ENCODE measurements at regions not wholly inside any gene's neighbourhood (a gene's known extent, or its start where the extent isn't known, plus 50 kb on each side); places are given as distances from the start of the nearest gene placed in this dataset.

DNA sequence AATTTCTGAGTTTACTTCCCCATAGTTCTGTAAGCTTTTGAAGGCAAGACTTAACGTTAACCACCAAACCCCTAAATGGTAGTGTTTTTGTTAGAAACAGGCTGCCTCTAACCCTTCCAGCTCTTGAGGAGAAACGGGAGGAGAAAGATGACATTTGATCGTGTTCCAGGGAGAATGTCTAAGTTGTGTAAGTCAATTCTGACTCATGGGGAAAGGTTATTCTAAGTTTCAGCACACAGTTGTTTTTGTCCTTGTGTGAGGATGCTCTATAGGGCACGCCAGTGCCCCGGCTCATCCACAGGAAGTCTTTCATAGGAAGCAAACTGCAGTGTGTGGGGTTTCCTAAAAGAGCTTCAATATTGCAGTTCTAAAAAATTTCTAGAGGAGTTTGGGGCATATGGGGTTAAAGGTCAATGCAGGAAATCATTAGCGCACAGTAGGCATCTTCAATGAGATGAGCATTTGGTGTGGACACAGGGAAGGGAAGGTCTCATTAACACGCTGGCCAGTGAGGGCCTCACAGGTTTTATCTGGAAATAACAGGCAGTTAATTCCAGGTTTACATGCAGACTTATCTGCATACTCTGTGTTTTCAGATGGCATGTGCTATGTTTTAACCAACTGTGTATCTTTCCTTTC lies 638.2 kb upstream of the IGFBP3 start:
- no peak for DNase-seq

DNA sequence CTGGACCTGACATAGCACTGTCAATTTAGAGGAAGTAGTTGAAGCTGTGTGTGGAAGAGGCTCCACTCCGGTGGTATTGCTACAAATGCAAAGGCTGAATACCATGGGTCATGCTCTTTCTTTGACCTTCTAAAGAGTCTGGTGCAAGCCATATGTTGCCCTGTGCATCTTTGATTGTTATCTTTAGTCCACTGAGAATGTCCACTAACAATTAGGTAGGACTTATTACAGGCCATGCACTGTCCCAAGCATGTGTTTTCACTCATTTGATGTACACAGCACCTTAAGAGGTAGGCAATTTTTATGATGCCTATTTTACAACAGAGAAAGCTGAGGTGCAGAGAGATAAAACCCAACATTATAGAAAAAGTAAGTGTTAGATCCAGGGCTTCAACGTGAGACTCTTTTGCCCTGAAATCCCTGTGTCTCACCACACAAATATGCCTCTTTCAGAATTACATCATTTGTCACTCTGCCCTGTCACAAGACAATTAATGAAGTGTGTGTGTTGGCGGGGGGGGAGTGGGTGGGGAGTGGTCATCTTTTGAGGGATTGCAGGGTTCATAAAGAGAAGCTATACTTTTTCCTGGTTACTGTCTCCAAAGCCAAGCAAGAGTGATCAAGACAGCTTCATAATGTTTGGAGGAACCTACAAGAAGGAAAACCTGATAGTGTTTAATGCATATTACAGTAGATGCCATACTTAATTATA lies 637.6 kb upstream of the IGFBP3 start:
- DNase-seq, result no peak

- DNase-seq, result no peak
Observed at GRCh38 chr7:46557781-46558180, 636.7 kb upstream of the IGFBP3 start.

GRCh38 chr7:46557295-46557711 lies 636.2 kb upstream of the IGFBP3 start:
- no peak for DNase-seq

- no peak for DNase-seq
Observed at GRCh38 chr7:46554688-46555422, 633.8 kb upstream of the IGFBP3 start.

- no peak for DNase-seq
Observed at GRCh38 chr7:46551603-46552002, 630.5 kb upstream of the IGFBP3 start.

- no peak for DNase-seq
Observed at GRCh38 chr7:46550864-46551263, 629.8 kb upstream of the IGFBP3 start.

DNA sequence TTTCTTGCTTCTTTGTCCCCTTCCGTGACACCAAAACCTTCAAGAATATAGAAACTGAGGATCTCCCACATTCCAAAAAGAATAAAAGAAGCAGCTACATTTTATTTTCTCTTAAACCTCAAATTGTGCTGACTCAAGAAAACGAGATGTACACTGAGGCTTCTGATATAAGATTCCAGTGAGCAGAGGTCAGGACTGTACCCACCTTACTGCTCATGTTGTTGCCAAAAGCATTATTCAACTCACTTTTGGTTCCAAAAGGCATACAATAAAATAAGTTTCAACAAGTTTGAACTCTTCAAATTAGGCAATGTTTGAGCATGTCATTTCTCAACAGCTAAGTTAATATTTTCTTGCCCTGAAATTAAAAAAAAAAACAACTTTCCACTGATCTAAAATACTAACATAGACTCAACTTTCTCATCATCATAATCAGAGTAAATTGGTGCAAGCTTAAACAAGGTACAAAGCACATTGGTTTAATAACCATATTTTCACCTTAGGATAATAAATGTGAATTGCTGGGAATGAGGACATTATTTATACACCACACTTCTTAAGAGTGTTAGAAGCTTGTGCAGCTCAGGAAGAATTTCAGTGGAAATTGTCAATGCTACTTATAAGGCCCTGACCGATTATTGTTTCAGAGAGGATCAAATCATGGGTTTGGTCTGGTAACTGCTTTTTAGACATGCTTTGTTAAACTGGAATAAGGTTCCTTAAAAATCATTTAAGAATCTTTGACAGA lies 629.0 kb upstream of the IGFBP3 start:
- no peak for DNase-seq

DNA sequence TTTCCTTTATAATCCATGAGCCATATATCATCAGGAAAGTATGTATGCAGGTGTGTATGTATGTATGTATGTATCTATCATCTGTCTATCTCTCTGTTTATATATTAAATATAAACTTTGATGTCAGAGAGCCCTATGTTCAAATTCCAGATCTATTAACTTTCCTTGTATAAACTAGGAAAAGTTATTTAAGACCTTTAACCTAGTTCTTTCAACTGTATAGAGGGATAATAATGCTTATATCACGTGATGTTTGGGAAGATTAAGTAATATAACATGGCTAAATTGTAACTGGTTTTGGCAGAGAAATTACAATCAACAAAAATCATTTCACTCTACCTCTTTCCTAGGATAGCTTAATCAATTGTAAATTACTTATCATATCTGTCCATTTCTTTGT lies 628.3 kb upstream of the IGFBP3 start:
- no peak for DNase-seq

DNA sequence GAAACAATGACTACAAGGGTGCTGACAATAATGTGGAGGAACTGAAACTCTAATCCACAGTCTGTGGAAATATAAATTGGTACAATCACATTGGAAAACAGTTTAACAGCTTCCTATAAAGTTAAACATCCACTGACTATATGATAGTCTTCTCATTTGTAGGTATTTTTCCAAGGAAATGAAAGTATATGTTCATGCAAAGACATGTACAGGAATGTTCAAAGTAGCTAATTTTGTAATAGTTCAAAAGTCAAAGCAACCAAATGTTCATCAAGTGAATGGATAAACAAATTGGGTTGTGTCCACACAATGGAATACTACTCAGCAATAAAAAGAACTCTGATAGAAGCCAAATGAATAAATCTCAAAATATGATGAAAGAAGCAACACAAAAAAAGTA lies 626.0 kb upstream of the IGFBP3 start:
- no peak for DNase-seq

- no peak for DNase-seq
Observed at GRCh38 chr7:46545790-46546189, 624.7 kb upstream of the IGFBP3 start.

- DNase-seq, result no peak
Observed at GRCh38 chr7:46544396-46545008, 623.4 kb upstream of the IGFBP3 start.

DNA sequence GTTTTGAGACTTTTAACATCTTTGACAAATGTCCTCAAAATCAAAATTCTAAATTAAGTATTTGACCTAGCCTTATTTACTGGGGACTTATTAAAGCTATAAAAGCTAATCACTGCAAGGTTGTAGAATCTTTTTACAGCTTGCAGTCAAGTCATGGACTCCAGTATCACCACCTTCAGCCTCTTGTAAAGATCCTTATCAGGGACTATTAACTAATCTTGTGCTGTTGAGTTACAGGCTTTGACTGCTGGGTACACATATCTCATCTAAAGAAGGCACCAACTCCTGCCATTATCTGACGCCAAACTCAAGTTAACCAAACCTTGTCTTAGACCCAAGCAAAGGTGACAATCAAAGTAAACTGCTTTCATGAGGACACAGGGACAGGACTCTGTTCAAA lies 621.0 kb upstream of the IGFBP3 start:
- DNase-seq, result no peak

DNA sequence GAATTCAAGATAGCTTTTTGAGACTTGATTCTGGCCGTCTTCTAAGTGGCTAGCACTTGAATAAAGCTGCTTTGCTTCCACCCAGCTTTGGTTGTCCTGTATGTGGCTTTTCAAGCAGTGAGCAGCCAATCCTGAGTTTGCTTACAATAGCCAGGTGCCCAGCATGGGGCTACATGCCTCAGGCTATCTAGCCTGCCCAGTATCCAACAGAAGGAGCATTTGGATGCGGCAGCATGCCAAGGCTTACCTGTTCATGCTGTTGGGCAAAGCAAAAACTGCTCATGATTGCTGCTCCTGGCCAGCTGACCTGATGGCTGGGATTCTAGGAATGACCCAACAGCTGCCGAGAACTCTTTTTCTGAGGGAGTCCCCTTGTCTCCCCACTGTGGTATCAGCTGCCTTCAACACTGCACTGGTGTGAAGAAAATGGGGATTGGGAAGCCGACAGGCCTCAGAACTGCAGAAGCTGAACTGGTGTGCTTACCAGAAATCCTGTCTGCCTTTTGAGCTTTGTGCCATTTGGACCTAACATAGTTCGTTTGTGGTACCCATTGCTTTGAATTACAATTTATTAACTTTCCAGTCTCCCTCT lies 618.9 kb upstream of the IGFBP3 start:
- no peak for DNase-seq

GRCh38 chr7:46537191-46537905 lies 616.3 kb upstream of the IGFBP3 start:
- DNase-seq, result no peak

GRCh38 chr7:46534664-46535588 lies 613.9 kb upstream of the IGFBP3 start:
- DNase-seq, result peak; percentile 13

DNA sequence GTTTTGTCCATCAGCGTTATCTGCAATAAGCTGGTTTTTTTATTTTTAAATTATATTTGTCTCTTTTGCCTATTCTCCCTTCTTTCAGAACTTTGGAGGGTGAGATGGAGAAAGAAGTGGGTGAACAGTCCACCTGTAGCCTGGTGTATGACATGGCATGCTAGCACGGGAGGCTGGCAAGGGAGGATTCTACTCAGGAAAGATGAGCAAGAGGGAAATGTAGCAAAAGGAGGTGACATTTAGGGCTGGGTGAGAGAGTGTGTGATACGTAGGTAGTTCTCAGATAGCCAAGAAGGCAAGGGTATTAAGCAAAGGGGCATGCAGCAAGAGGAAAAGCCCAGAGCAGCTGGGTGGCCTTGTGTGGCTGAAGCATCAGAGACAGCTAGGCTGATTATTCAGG lies 612.9 kb upstream of the IGFBP3 start:
- no peak for DNase-seq

DNA sequence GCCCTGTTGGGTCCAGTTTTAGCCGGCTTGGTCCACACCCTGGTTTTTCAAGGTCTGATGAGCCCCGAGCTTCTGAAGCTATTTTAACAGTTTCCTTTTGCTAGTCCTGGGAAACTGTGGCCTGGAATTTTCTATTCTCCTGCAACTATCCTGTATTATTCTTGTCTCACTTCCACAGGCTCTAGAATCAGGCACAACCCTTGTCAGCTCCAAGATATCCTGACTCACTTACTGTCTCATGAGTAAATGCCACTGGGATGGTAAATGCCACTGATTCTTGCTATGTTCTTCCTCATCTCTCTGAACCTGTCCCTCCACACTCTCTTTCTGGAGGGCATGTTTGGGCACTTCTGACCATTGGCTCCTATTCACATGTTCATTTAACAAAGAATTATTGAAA lies 611.5 kb upstream of the IGFBP3 start:
- no peak for DNase-seq

- no peak for DNase-seq
Observed at GRCh38 chr7:46530081-46530750, 609.1 kb upstream of the IGFBP3 start.

DNA sequence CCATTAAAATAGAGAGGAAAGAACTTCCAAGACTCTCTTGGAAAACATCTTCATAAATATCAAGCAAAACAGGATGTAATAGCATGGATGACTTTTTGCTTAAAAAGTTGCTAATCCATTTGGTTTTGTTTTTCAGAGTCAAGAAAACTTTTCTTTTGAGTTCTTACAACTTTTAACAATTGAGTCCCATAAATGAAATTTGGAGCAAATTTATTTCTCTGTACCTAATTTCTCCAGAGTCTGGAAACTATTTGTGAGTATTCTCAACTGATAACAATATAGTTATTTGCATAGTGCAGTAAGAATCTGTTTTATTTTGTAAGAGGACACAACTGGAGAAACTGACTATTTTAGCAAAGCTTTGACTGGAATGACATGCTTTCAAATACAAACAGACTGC lies 606.3 kb upstream of the IGFBP3 start:
- DNase-seq, result no peak

Measured in NCI-H345 (cell line).